Pons (tissue), 1 donor: ENCODE measurements at regions not wholly inside any gene's neighbourhood (a gene's known extent, or its start where the extent isn't known, plus 50 kb on each side); places are given as distances from the start of the nearest gene placed in this dataset.
"Not testable (repeated sequence)": the region's sequence is repeated elsewhere in the genome, so short reads cannot be mapped to it uniquely, and the experiment has no call there.

Source experiments
- DNase-seq: peaks from one replicate; pipeline ENCODE4 v3.0.0-alpha.2; 2016; ENCODE audit warnings: low spot score

GRCh38 chr6:71360556-71361335, 72.1 kb downstream of the OGFRL1 start:
- not testable (repeated sequence) for DNase-seq

- DNase-seq: no peak
Observed at GRCh38 chr6:71364889-71365542, 76.4 kb downstream of the OGFRL1 start.

- DNase-seq: no peak
Observed at GRCh38 chr6:71367756-71368155, 79.1 kb downstream of the OGFRL1 start.

- DNase-seq: no peak
Observed at GRCh38 chr6:71368284-71368683, 79.7 kb downstream of the OGFRL1 start.

GRCh38 chr6:71371559-71371958, 82.9 kb downstream of the OGFRL1 start:
- DNase-seq: no peak

GRCh38 chr6:71373943-71374342, 85.3 kb downstream of the OGFRL1 start:
- DNase-seq: no peak

GRCh38 chr6:71375676-71376075, 87.1 kb downstream of the OGFRL1 start:
- DNase-seq: no peak

- no peak for DNase-seq
Observed at GRCh38 chr6:71376830-71377229, 88.2 kb downstream of the OGFRL1 start.

GRCh38 chr6:71383476-71383875, 94.9 kb downstream of the OGFRL1 start:
- no peak for DNase-seq

- peak; percentile 46 for DNase-seq
Observed at GRCh38 chr6:71383901-71384489, 95.4 kb downstream of the OGFRL1 start.

- DNase-seq: no peak
Observed at GRCh38 chr6:71385111-71385822, 96.7 kb downstream of the OGFRL1 start.

- no peak for DNase-seq
Observed at GRCh38 chr6:71386215-71386614, 97.6 kb downstream of the OGFRL1 start.

GRCh38 chr6:71387179-71387578, 98.6 kb downstream of the OGFRL1 start:
- DNase-seq: no peak

GRCh38 chr6:71388068-71388744, 99.6 kb downstream of the OGFRL1 start:
- no peak for DNase-seq

GRCh38 chr6:71388856-71389527, 100.4 kb downstream of the OGFRL1 start:
- no peak for DNase-seq

- no peak for DNase-seq
Observed at GRCh38 chr6:71391126-71391525, 102.5 kb downstream of the OGFRL1 start.

GRCh38 chr6:71392276-71392675, 103.7 kb downstream of the OGFRL1 start:
- no peak for DNase-seq

GRCh38 chr6:71393471-71393870, 104.9 kb downstream of the OGFRL1 start:
- DNase-seq: no peak

GRCh38 chr6:71393981-71394432, 105.4 kb downstream of the OGFRL1 start:
- DNase-seq: no peak

GRCh38 chr6:71394926-71395325, 106.3 kb downstream of the OGFRL1 start:
- DNase-seq: no peak

GRCh38 chr6:71395731-71396409, 107.3 kb downstream of the OGFRL1 start:
- no peak for DNase-seq
